ENCODE measurements at regions not wholly inside any gene's neighbourhood (a gene's known extent, or its start where the extent isn't known, plus 50 kb on each side); places are given as distances from the start of the nearest gene placed in this dataset.

DNA sequence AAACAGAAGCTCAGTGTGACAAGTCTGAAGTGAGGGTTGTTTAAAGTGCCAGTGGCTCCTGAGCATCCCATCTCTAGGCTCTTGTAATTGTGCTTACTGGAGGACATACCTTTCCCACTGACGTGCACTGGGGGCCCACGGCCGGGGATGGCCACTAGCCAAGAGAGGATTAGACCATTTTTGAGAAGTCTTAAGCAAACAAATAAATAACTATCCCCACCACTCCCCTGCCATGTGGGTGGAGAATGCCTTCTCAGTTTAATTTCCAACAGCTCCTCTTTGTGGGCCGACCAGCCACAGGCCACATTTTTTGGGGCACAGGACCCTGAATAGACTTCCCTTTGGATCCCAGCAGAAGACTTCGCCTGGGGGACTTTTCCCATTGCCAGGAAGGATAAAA is 125.0 kb upstream of the MSX1 start:
- no peak overlapping the region for H2AK5ac ChIP-seq (ENCODE audit: low read length)
- H4K5ac ChIP-seq (ENCODE audit: low read length), result no peak overlapping the region
- H3K36me3 ChIP-seq (ENCODE audit: control insufficient read depth, insufficient read depth, low read length), result no peaks in the 10 kb centered on the region
- H3K4me1 ChIP-seq (ENCODE audit: control insufficient read depth, low read depth, low read length), result no peaks in the 10 kb centered on the region
- no peak overlapping the region for H3K23ac ChIP-seq (ENCODE audit: low read length)
- no CpG with 5 or more reads among the region's 5 CpGs for WGBS (ENCODE audit: extremely low coverage, insufficient coverage, low lambda C conversion rate)
- H3K4ac ChIP-seq (ENCODE audit: low read depth, low read length), result no peak overlapping the region
- no peak overlapping the region for H2BK15ac ChIP-seq (replicated peaks; ENCODE audit: low read depth)
- no peak overlapping the region for H3K9ac ChIP-seq (ENCODE audit: low read length)
- no peak overlapping the region for H3K27ac ChIP-seq (ENCODE audit: low read depth, low read length)
- no peak overlapping the region for H4K8ac ChIP-seq (ENCODE audit: low read depth, low read length)
- H2BK5ac ChIP-seq (ENCODE audit: low read length), result no peak overlapping the region
- no peaks in the 10 kb centered on the region for H3K79me1 ChIP-seq (ENCODE audit: low read length)
- H2BK120ac ChIP-seq (ENCODE audit: low read depth, low read length), result no peak overlapping the region
- H3K79me2 ChIP-seq (ENCODE audit: control insufficient read depth, insufficient read depth, low read length), result no peaks in the 10 kb centered on the region
- H3K4me3 ChIP-seq (ENCODE audit: low read length), result no peak overlapping the region
- DNase-seq, result no peak
- H3K27me3 ChIP-seq (ENCODE audit: insufficient read depth, low read length, poor library complexity), result no peaks in the 10 kb centered on the region
- no peak overlapping the region for H3K18ac ChIP-seq (ENCODE audit: low read length)
- no peak overlapping the region for H3K4me2 ChIP-seq (ENCODE audit: low read length)
- H3K56ac ChIP-seq (ENCODE audit: low read length), result no peak overlapping the region

DNA sequence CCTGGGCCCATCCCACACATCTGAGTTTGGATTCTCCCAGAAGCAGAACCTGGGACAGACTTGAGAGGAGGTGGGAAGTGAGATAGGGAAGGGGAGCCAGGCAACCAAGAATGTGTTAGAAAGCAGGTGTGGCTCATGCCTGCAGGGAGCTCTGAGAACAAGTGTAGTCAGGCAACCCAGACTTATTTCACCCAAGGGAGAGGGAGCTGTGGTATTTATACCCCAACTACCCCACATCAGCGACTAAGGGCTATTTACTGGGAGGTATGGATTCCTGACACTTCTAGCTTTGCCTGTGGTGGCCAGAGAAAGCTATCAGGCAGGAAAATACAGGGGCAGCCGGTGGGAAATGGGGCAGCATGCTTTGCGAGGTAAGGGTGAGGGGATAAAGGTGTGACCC is 125.8 kb upstream of the MSX1 start:
- Histone ChIP-seq H3K9ac (ENCODE audit: low read length) (no peak overlapping the region), H3K79me2 (ENCODE audit: control insufficient read depth, insufficient read depth, low read length) (no peaks in the 10 kb centered on the region), H3K79me1 (ENCODE audit: low read length) (no peaks in the 10 kb centered on the region), H2BK5ac (ENCODE audit: low read length) (no peak overlapping the region), H3K27me3 (ENCODE audit: insufficient read depth, low read length, poor library complexity) (no peaks in the 10 kb centered on the region), H2AK5ac (ENCODE audit: low read length) (no peak overlapping the region), H3K4ac (ENCODE audit: low read depth, low read length) (no peak overlapping the region), H4K5ac (ENCODE audit: low read length) (no peak overlapping the region), H4K8ac (ENCODE audit: low read depth, low read length) (no peak overlapping the region), H3K23ac (ENCODE audit: low read length) (no peak overlapping the region), H2BK15ac (replicated peaks; ENCODE audit: low read depth) (no peak overlapping the region), H3K27ac (ENCODE audit: low read depth, low read length) (no peak overlapping the region), H3K4me3 (ENCODE audit: low read length) (no peak overlapping the region), H3K56ac (ENCODE audit: low read length) (no peak overlapping the region), H3K36me3 (ENCODE audit: control insufficient read depth, insufficient read depth, low read length) (no peaks in the 10 kb centered on the region), H3K4me1 (ENCODE audit: control insufficient read depth, low read depth, low read length) (no peaks in the 10 kb centered on the region), H2BK120ac (ENCODE audit: low read depth, low read length) (no peak overlapping the region), H3K18ac (ENCODE audit: low read length) (no peak overlapping the region), H3K4me2 (ENCODE audit: low read length) (no peak overlapping the region)
- no CpG with 5 or more reads among the region's 3 CpGs for WGBS (ENCODE audit: extremely low coverage, insufficient coverage, low lambda C conversion rate)
- no peak for DNase-seq

DNA sequence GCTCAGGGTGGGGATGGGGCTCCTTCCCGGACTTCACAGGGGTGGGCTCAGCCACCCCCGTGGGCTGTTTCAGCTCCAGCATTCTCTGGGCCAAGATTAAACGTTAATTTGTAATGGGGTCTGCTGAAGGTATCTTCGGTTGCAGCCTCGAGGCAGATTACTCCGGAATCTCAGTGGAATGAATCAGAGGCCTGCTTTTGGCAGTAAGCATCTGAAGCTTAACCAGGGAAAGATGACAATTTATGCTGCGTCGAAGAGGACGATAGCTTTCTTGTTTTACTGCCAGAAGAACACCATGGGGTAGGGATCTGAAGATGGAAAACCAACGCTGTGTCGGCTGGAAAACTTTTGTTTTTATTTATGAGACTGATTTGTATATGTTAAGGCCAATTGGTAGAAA is 129.2 kb upstream of the MSX1 start:
- Histone ChIP-seq H2BK5ac (ENCODE audit: low read length) (no peak overlapping the region), H2BK15ac (replicated peaks; ENCODE audit: low read depth) (no peak overlapping the region), H3K27ac (ENCODE audit: low read depth, low read length) (no peak overlapping the region), H3K9ac (ENCODE audit: low read length) (no peak overlapping the region), H3K56ac (ENCODE audit: low read length) (no peak overlapping the region), H3K18ac (ENCODE audit: low read length) (no peak overlapping the region), H3K36me3 (ENCODE audit: control insufficient read depth, insufficient read depth, low read length) (no peaks in the 10 kb centered on the region), H2AK5ac (ENCODE audit: low read length) (no peak overlapping the region), H3K79me1 (ENCODE audit: low read length) (no peaks in the 10 kb centered on the region), H3K4me2 (ENCODE audit: low read length) (no peak overlapping the region), H4K8ac (ENCODE audit: low read depth, low read length) (no peak overlapping the region), H3K4me1 (ENCODE audit: control insufficient read depth, low read depth, low read length) (no peaks in the 10 kb centered on the region), H2BK120ac (ENCODE audit: low read depth, low read length) (no peak overlapping the region), H3K23ac (ENCODE audit: low read length) (no peak overlapping the region), H4K5ac (ENCODE audit: low read length) (no peak overlapping the region), H3K27me3 (ENCODE audit: insufficient read depth, low read length, poor library complexity) (no peaks in the 10 kb centered on the region), H3K79me2 (ENCODE audit: control insufficient read depth, insufficient read depth, low read length) (no peaks in the 10 kb centered on the region), H3K4me3 (ENCODE audit: low read length) (no peak overlapping the region), H3K4ac (ENCODE audit: low read depth, low read length) (no peak overlapping the region)
- no peak for DNase-seq
- WGBS (ENCODE audit: extremely low coverage, insufficient coverage, low lambda C conversion rate), result no CpG with 5 or more reads among the region's 11 CpGs

DNA sequence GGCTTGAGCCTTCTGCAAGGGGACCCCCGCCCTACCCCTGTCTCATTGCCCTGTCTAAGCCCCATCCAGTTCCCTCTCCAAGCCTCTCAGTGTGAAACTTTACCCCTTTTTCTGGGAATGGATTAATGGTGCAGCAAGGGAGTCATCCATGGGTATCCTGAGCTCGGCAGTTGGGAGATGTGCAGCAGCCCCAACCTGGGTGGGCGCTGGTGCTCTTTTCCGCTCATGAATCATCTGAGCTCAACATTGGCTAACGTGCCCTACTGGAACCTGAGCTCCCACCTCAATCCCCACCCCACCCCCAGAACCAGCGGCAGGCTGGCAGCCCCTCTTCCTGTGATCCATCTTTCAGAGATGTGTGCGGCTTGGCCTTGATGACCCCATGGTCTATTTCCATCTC is 130.3 kb upstream of the MSX1 start:
- no peak overlapping the region for H2BK120ac ChIP-seq (ENCODE audit: low read depth, low read length)
- H4K8ac ChIP-seq (ENCODE audit: low read depth, low read length), result no peak overlapping the region
- no peak overlapping the region for H2AK5ac ChIP-seq (ENCODE audit: low read length)
- no peak overlapping the region for H3K23ac ChIP-seq (ENCODE audit: low read length)
- no CpG with 5 or more reads among the region's 7 CpGs for WGBS (ENCODE audit: extremely low coverage, insufficient coverage, low lambda C conversion rate)
- no peaks in the 10 kb centered on the region for H3K79me2 ChIP-seq (ENCODE audit: control insufficient read depth, insufficient read depth, low read length)
- no peak overlapping the region for H3K4me2 ChIP-seq (ENCODE audit: low read length)
- no peak overlapping the region for H2BK15ac ChIP-seq (replicated peaks; ENCODE audit: low read depth)
- no peak overlapping the region for H3K4ac ChIP-seq (ENCODE audit: low read depth, low read length)
- H3K9ac ChIP-seq (ENCODE audit: low read length), result no peak overlapping the region
- DNase-seq, result no peak
- H3K4me3 ChIP-seq (ENCODE audit: low read length), result no peak overlapping the region
- H3K18ac ChIP-seq (ENCODE audit: low read length), result no peak overlapping the region
- no peaks in the 10 kb centered on the region for H3K79me1 ChIP-seq (ENCODE audit: low read length)
- no peak overlapping the region for H4K5ac ChIP-seq (ENCODE audit: low read length)
- no peaks in the 10 kb centered on the region for H3K27me3 ChIP-seq (ENCODE audit: insufficient read depth, low read length, poor library complexity)
- H3K36me3 ChIP-seq (ENCODE audit: control insufficient read depth, insufficient read depth, low read length), result no peaks in the 10 kb centered on the region
- H2BK5ac ChIP-seq (ENCODE audit: low read length), result no peak overlapping the region
- no peak overlapping the region for H3K27ac ChIP-seq (ENCODE audit: low read depth, low read length)
- no peaks in the 10 kb centered on the region for H3K4me1 ChIP-seq (ENCODE audit: control insufficient read depth, low read depth, low read length)
- H3K56ac ChIP-seq (ENCODE audit: low read length), result no peak overlapping the region

DNA sequence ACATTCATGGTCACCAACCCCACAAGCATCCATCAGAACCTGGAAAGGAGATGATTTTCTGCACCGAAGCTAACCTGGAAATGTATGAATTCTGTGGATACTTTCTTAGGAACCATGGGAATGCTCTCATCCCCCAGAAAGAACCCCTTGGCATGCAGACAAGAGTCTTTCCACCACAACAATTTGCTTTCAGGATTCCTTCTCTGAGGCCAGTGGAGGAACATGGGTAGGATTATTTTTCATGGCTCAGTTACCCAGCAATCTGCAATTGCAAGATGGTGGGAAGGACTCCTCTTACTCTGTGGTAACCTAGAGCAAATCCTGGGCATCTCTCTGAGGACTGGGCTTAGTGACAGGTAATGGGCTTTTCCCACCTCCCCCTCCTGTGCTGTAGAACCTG is 131.9 kb upstream of the MSX1 start:
- H3K79me1 ChIP-seq (ENCODE audit: low read length), result no peaks in the 10 kb centered on the region
- no peak overlapping the region for H4K8ac ChIP-seq (ENCODE audit: low read depth, low read length)
- no peak overlapping the region for H3K18ac ChIP-seq (ENCODE audit: low read length)
- H3K9ac ChIP-seq (ENCODE audit: low read length), result no peak overlapping the region
- no peak overlapping the region for H2BK5ac ChIP-seq (ENCODE audit: low read length)
- no peak overlapping the region for H3K4me2 ChIP-seq (ENCODE audit: low read length)
- no peaks in the 10 kb centered on the region for H3K27me3 ChIP-seq (ENCODE audit: insufficient read depth, low read length, poor library complexity)
- H3K56ac ChIP-seq (ENCODE audit: low read length), result no peak overlapping the region
- H2BK120ac ChIP-seq (ENCODE audit: low read depth, low read length), result no peak overlapping the region
- H3K27ac ChIP-seq (ENCODE audit: low read depth, low read length), result no peak overlapping the region
- no CpG with 5 or more reads among the region's 1 CpG for WGBS (ENCODE audit: extremely low coverage, insufficient coverage, low lambda C conversion rate)
- no peak overlapping the region for H2AK5ac ChIP-seq (ENCODE audit: low read length)
- no peaks in the 10 kb centered on the region for H3K4me1 ChIP-seq (ENCODE audit: control insufficient read depth, low read depth, low read length)
- no peaks in the 10 kb centered on the region for H3K79me2 ChIP-seq (ENCODE audit: control insufficient read depth, insufficient read depth, low read length)
- H3K4me3 ChIP-seq (ENCODE audit: low read length), result no peak overlapping the region
- H3K4ac ChIP-seq (ENCODE audit: low read depth, low read length), result no peak overlapping the region
- H4K5ac ChIP-seq (ENCODE audit: low read length), result no peak overlapping the region
- no peak for DNase-seq
- no peak overlapping the region for H2BK15ac ChIP-seq (replicated peaks; ENCODE audit: low read depth)
- H3K36me3 ChIP-seq (ENCODE audit: control insufficient read depth, insufficient read depth, low read length), result no peaks in the 10 kb centered on the region
- H3K23ac ChIP-seq (ENCODE audit: low read length), result no peak overlapping the region

DNA sequence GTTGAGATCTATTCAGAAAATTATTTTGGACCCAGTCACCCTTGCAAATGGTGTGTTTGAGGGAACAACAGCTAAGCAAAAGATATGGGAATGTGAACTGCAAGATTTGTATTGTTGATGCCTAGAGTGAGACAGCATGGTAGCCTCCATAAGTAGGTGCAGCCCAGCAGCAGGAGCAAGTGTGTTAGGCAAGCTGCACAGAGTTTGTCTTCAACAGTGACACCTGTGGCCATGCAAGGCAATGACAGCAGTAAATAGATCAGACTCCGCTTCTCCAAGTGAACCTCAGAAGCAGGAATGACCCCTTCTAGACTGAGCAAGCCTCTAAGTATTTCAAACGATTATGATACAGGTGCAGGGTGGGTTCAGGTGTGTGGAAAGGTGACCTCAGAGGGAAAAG is 133.4 kb upstream of the MSX1 start:
- whole genome bisulfite sequencing (ENCODE audit: extremely low coverage, insufficient coverage, low lambda C conversion rate), result no CpG with 5 or more reads among the region's 2 CpGs
- Histone ChIP-seq H3K79me1 (ENCODE audit: low read length) (no peaks in the 10 kb centered on the region), H3K4me1 (ENCODE audit: control insufficient read depth, low read depth, low read length) (no peaks in the 10 kb centered on the region), H3K23ac (ENCODE audit: low read length) (no peak overlapping the region), H4K5ac (ENCODE audit: low read length) (no peak overlapping the region), H4K8ac (ENCODE audit: low read depth, low read length) (no peak overlapping the region), H3K18ac (ENCODE audit: low read length) (no peak overlapping the region), H3K4ac (ENCODE audit: low read depth, low read length) (no peak overlapping the region), H3K79me2 (ENCODE audit: control insufficient read depth, insufficient read depth, low read length) (no peaks in the 10 kb centered on the region), H2BK120ac (ENCODE audit: low read depth, low read length) (no peak overlapping the region), H3K36me3 (ENCODE audit: control insufficient read depth, insufficient read depth, low read length) (no peaks in the 10 kb centered on the region), H2AK5ac (ENCODE audit: low read length) (no peak overlapping the region), H3K9ac (ENCODE audit: low read length) (no peak overlapping the region), H3K4me3 (ENCODE audit: low read length) (no peak overlapping the region), H3K56ac (ENCODE audit: low read length) (no peak overlapping the region), H3K27me3 (ENCODE audit: insufficient read depth, low read length, poor library complexity) (no peaks in the 10 kb centered on the region), H3K4me2 (ENCODE audit: low read length) (no peak overlapping the region), H2BK15ac (replicated peaks; ENCODE audit: low read depth) (no peak overlapping the region), H2BK5ac (ENCODE audit: low read length) (no peak overlapping the region), H3K27ac (ENCODE audit: low read depth, low read length) (no peak overlapping the region)
- peak; percentile 22 for DNase-seq

Measured in mesendoderm (in vitro differentiated cells).